Mucosa of rectum (tissue), 2 donors: ENCODE measurements at regions not wholly inside any gene's neighbourhood (a gene's known extent, or its start where the extent isn't known, plus 50 kb on each side); places are given as distances from the start of the nearest gene placed in this dataset.

Experiments used
- H3K27ac ChIP-seq, 2 donors: one replicate each; pipeline ENCODE4 v1.7.0; 2013; ENCODE audit warnings: inconsistent platforms in 2 of 2, low read depth in 2 of 2, low read length in 2 of 2
- H3K27me3 ChIP-seq, 2 donors: one replicate each; pipeline ENCODE4 v1.7.0; 2013; ENCODE audit warnings: low read length in 2 of 2; ENCODE audit not compliant: control insufficient read depth in 2 of 2, insufficient read depth in 2 of 2
- H3K36me3 ChIP-seq, 2 donors: one replicate each; pipeline ENCODE4 v1.7.0; 2013; ENCODE audit warnings: low read length in 2 of 2; ENCODE audit not compliant: control insufficient read depth in 2 of 2, insufficient read depth in 2 of 2
- H3K4me1 ChIP-seq, 2 donors: one replicate each; pipeline ENCODE4 v1.7.0; 2013; ENCODE audit warnings: low read length in 2 of 2, mild to moderate bottlenecking in 1 of 2; ENCODE audit not compliant: control insufficient read depth in 2 of 2, insufficient read depth in 2 of 2
- H3K4me3 ChIP-seq, 2 donors: one replicate each; pipeline ENCODE4 v1.7.0; 2013; ENCODE audit warnings: low read length in 2 of 2
- H3K9ac ChIP-seq, 2 donors: one replicate each; pipeline ENCODE4 v1.7.0; 2013; ENCODE audit warnings: low read length in 2 of 2, low read depth in 1 of 2, mild to moderate bottlenecking in 1 of 2
- H3K9me3 ChIP-seq, 2 donors: one replicate each; pipeline ENCODE4 v1.7.0; 2013; ENCODE audit warnings: low read length in 2 of 2; ENCODE audit not compliant: control insufficient read depth in 2 of 2
- donor health status: healthy.
- donor health status: Normal muscosa, but diverticular disease.

DNA sequence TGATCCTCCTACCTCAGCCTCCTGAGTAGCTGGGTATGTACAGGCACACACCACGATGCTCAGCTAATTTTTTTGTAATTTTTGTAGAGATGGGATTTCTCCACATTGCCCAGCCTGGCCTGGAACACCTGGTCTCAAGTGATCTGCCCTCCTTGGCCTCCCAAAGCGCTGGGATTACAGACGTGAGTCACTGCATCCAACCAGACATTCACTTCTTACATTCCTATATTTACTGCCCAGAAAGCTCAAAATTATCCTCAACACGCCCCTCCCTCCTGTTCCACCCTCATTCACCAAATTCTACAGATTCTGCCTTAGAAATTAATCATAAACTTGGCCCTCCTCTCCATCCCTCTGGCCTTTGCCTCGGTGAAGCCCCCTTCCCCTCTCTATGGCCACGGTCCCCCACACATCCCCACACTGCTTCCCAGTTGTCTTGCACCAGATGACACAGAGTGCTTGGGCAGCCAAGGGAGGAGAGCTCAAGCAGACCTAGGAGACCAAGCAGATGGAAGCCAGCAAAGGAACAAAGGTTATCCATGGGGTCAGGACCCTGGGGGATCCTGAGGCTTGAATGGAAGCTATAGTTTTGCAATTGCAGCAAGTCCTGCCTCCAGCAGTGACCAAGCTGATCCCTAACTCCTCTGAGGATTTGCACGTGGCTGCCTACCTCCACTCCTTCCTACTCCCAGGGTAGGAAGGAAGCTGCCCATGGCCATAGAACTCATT, 213.2 kb upstream of the FOXN3 start:
- H3K9ac ChIP-seq, result no peak overlapping the region
- H3K4me3 ChIP-seq, result no peak overlapping the region
- no peaks in the 10 kb centered on the region for H3K27me3 ChIP-seq
- no peaks in the 10 kb centered on the region for H3K9me3 ChIP-seq
- H3K36me3 ChIP-seq, result no peaks in the 10 kb centered on the region
- H3K27ac ChIP-seq, result no peak overlapping the region
- H3K4me1 ChIP-seq, result peaks cover 3 to 5% of the 10 kb centered on the region in 2 donors

DNA sequence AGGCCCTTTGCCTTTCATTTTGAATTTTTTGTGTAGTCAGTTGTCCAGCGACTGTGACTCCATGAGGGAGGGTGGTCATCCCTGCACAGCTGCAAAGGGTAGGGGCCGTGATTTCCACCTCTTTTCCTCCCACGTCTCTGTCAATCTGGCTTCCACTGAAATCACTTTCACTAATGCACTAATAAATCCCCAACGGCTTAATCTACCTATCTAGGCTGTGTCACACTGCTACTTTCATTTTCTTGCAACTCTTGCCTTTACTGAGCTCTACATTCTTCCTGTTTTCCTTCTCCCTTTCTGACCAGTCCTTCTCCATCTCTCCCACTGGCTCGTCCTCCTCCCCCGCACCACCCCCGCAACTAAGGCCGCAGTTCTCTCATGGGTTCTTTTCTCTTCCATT, 212.3 kb upstream of the FOXN3 start:
- Histone ChIP-seq H3K9ac (no peak overlapping the region), H3K4me1 (peaks cover 9 to 13% of the 10 kb centered on the region in 2 donors), H3K9me3 (no peaks in the 10 kb centered on the region), H3K27me3 (no peaks in the 10 kb centered on the region), H3K36me3 (no peaks in the 10 kb centered on the region), H3K4me3 (no peak overlapping the region), H3K27ac (no peak overlapping the region)

DNA sequence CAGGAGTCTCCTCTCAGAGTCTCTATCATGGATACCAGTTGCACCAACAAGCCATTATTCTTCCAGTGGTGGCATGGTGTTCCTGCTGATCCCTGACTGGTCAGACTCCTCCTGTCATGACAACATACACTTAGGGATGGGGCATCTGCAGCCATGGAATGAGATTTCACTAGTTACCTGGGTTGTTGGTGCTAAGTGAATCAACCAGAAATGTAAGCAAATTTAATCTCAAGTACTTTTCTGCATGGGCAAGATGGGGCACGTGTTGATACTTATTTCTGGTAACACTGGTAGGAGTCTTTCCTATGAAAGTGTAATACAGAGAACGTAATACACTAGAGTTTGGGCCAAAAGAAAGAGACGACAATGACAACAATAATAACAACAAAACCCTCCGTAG, 211.5 kb upstream of the FOXN3 start:
- Histone ChIP-seq H3K4me1 (peaks cover 9 to 13% of the 10 kb centered on the region in 2 donors), H3K27me3 (no peaks in the 10 kb centered on the region), H3K27ac (no peak overlapping the region), H3K9ac (no peak overlapping the region), H3K9me3 (no peaks in the 10 kb centered on the region), H3K4me3 (no peak overlapping the region), H3K36me3 (no peaks in the 10 kb centered on the region)

DNA sequence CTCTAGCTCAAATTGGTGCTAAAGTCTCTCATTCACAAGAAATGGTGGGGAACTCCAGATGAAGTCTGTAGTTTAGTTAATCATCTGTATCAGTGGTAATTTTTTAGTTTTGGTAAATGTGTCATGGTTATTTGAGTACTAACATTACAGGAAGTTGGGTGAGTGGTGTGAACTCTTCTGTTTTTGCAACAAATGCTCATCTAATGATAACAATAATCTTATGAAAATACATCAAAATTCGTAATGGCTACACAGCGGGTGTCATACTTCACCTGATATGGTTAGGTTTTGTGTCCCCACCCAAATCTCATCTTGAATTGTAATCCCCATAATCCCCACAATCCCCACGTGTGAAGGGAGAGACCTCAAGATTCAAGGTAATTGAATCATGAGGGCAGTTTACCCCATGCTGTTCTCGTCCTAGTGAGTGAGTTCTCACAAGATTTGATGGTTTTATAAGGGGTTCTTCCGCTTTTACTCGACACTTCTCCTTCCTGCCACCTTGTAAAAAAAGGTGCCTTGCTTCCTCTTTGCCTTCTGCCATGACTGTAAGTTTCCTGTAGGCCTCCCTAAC, 209.3 kb upstream of the FOXN3 start:
- H3K27ac ChIP-seq, result no peak overlapping the region
- H3K36me3 ChIP-seq, result no peaks in the 10 kb centered on the region
- no peak overlapping the region for H3K9ac ChIP-seq
- H3K9me3 ChIP-seq, result no peaks in the 10 kb centered on the region
- no peak overlapping the region for H3K4me3 ChIP-seq
- no peaks in the 10 kb centered on the region for H3K27me3 ChIP-seq
- peaks cover 9 to 13% of the 10 kb centered on the region in 2 donors for H3K4me1 ChIP-seq

- no peak overlapping the region for H3K4me3 ChIP-seq
- no peaks in the 10 kb centered on the region for H3K36me3 ChIP-seq
- no peak overlapping the region for H3K27ac ChIP-seq
These were observed 208.7 kb upstream of the FOXN3 start for GRCh38 chr14:89625731-89626232.

DNA sequence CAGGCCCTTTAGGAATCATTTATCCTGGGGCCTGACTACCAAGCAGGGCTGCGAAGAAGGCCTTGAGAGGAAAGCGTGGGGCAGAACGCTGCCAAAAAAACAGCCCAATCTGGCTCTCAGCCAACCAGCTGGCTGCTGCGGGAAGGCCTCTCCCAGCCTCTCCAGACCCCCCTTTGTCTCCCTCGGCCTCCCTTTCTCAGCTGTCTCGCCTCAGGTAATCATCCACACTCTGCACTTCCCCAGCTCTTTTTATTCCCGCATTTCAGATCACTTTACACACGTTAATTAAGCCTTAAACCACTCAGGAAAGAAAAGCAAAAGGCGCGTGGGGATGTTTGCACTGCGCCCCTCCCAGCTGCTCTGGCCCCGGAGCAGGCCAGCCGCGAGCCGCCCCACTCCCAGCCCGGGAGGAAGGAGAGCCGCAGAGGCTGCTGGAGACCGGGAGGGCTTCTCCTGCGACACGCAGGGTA, 208.2 kb upstream of the FOXN3 start:
- Histone ChIP-seq H3K4me1 (peaks cover 9 to 13% of the 10 kb centered on the region in 2 donors), H3K27me3 (no peaks in the 10 kb centered on the region), H3K27ac (no peak overlapping the region), H3K9me3 (no peaks in the 10 kb centered on the region), H3K36me3 (no peaks in the 10 kb centered on the region), H3K9ac (no peak overlapping the region), H3K4me3 (peak overlapping the region in 1 of 2 donors; percentile 7)

More at GRCh38 chr14:89625731-89626232, 208.7 kb upstream of the FOXN3 start:
- Histone ChIP-seq H3K27me3 (no peaks in the 10 kb centered on the region), H3K9me3 (no peaks in the 10 kb centered on the region), H3K4me1 (peaks cover 9 to 13% of the 10 kb centered on the region in 2 donors), H3K9ac (no peak overlapping the region)

DNA sequence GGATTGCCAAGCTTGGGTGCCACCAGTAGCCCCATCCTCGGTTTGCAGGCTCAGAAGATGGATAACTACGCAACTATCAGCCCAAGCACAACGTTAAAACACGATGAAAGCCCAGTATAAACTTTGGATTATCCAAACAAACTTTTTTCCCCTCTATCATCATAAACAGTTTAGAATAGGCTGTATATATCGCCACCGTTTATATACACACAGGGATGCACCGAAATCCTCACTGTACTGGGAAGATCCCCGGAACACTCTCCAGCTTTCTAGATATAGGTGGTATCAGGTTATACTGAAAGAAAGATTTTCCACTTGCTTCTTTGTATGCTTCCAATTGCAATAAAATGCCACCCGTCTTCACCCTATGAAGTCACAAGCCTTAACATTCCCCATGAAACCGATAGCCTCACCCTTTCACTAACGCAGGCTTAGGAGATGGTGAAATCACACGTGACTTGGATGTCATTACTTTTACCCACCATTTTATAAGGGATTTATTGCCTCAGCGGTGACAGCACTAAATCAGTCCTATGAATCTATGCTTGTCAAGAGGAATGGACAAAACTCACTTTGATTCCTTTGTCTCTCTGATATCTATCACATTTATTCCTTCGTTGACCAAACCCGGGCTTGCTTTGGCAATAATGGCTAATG, 207.6 kb upstream of the FOXN3 start:
- Histone ChIP-seq H3K27me3 (no peaks in the 10 kb centered on the region), H3K9ac (no peak overlapping the region), H3K9me3 (no peaks in the 10 kb centered on the region), H3K36me3 (no peaks in the 10 kb centered on the region), H3K27ac (no peak overlapping the region), H3K4me1 (peaks cover 9 to 13% of the 10 kb centered on the region in 2 donors), H3K4me3 (peak overlapping the region in 1 of 2 donors; percentile 7)

GRCh38 chr14:89621791-89622638, 205.0 kb upstream of the FOXN3 start:
- H3K27ac ChIP-seq, result no peak overlapping the region
- H3K4me1 ChIP-seq, result peaks cover 9 to 22% of the 10 kb centered on the region in 2 donors
- H3K27me3 ChIP-seq, result no peaks in the 10 kb centered on the region
- H3K4me3 ChIP-seq, result no peak overlapping the region
- no peaks in the 10 kb centered on the region for H3K36me3 ChIP-seq
- H3K9me3 ChIP-seq, result no peaks in the 10 kb centered on the region
- no peak overlapping the region for H3K9ac ChIP-seq

- H3K4me3 ChIP-seq, result no peak overlapping the region
- peak overlapping the region in 1 of 2 donors; percentile 48 for H3K27ac ChIP-seq
These were observed 204.0 kb upstream of the FOXN3 start for GRCh38 chr14:89621009-89621421.

More at GRCh38 chr14:89621009-89621421, 204.0 kb upstream of the FOXN3 start:
- Histone ChIP-seq H3K9ac (no peak overlapping the region), H3K27me3 (no peaks in the 10 kb centered on the region), H3K9me3 (no peaks in the 10 kb centered on the region), H3K36me3 (no peaks in the 10 kb centered on the region), H3K4me1 (peaks cover 13 to 22% of the 10 kb centered on the region in 2 donors)
